Liver (tissue), 3 donors: ENCODE measurements at regions not wholly inside any gene's neighbourhood (a gene's known extent, or its start where the extent isn't known, plus 50 kb on each side); places are given as distances from the start of the nearest gene placed in this dataset.

Source experiments
- ATF3 ChIP-seq: IDR thresholded peaks from 2 replicates; pipeline ENCODE4 v1.6.1; 2016; ENCODE audit warnings: antibody characterized with exemption
- EGR1 ChIP-seq, 2 donors: IDR thresholded peaks; 2 replicates each; pipeline ENCODE4 v1.6.1; 2016 to 2018; ENCODE audit warnings: antibody characterized with exemption in 2 of 2, low read depth in 2 of 2
- FOXA1 ChIP-seq: IDR thresholded peaks from 2 replicates; pipeline ENCODE4 v1.6.1; 2016; ENCODE audit warnings: antibody characterized with exemption
- MAX ChIP-seq: IDR thresholded peaks from 2 replicates; pipeline ENCODE4 v1.6.1; 2016; ENCODE audit warnings: antibody characterized with exemption
- NR2F2 ChIP-seq: IDR thresholded peaks from 2 replicates; pipeline ENCODE4 v1.6.1; 2016; ENCODE audit warnings: antibody characterized with exemption
- RAD21 ChIP-seq, 2 donors: IDR thresholded peaks; 2 replicates each; pipeline ENCODE4 v1.6.1; 2016; ENCODE audit warnings: antibody characterized with exemption in 2 of 2, mild to moderate bottlenecking in 2 of 2
- REST ChIP-seq: IDR thresholded peaks from 2 replicates; pipeline ENCODE4 v1.6.1; 2016; ENCODE audit warnings: antibody characterized with exemption, mild to moderate bottlenecking
- SP1 ChIP-seq: IDR thresholded peaks from 2 replicates; pipeline ENCODE4 v1.6.1; 2018; ENCODE audit warnings: antibody characterized with exemption, mild to moderate bottlenecking
- TF ChIP-seq, protein P1 (sequence below): fragments of 150-350 bp; IDR thresholded peaks from 2 replicates; pipeline ENCODE4 v1.5.1; 2017; ENCODE audit warnings: improper control_type of control experiment, low read depth, low read length; ENCODE audit not compliant: missing input control
- donor health status: healthy.
- donor health status: healthy.

DNA sequence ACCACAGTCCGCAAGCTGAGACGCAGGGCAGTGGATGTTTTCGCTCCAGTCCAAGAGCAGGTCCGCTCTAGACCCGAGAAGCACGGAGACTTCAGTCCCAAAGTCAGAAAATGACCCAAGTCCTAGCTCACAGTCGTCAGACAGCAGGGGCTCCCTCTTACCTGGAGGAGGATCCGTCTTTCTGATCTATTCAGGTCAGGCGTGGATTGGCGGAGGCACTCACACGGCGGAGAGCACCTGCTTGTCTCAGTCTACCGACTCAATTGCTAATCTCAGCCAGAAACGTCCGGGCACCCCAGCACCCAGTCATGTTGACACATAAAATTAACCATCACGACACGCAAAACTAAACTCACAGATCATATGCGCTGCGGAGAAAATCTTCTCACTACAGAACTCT, 285.3 kb upstream of the CDH4 start:
- no peak for TF ChIP-seq ATF3
- TF ChIP-seq, protein P1, sequence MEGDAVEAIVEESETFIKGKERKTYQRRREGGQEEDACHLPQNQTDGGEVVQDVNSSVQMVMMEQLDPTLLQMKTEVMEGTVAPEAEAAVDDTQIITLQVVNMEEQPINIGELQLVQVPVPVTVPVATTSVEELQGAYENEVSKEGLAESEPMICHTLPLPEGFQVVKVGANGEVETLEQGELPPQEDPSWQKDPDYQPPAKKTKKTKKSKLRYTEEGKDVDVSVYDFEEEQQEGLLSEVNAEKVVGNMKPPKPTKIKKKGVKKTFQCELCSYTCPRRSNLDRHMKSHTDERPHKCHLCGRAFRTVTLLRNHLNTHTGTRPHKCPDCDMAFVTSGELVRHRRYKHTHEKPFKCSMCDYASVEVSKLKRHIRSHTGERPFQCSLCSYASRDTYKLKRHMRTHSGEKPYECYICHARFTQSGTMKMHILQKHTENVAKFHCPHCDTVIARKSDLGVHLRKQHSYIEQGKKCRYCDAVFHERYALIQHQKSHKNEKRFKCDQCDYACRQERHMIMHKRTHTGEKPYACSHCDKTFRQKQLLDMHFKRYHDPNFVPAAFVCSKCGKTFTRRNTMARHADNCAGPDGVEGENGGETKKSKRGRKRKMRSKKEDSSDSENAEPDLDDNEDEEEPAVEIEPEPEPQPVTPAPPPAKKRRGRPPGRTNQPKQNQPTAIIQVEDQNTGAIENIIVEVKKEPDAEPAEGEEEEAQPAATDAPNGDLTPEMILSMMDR = no peak
- no peak for TF ChIP-seq SP1
- TF ChIP-seq FOXA1 = no peak
- no peak for TF ChIP-seq MAX
- TF ChIP-seq NR2F2 = no peak
- TF ChIP-seq REST = no peak
- TF ChIP-seq EGR1 (IDR thresholded peaks at IDR 0.05; ENCODE audit: low read depth in 2 of 2) = no peak
- TF ChIP-seq RAD21 (IDR thresholded peaks at IDR 0.05) = no peak
